ENCODE measurements at regions not wholly inside any gene's neighbourhood (a gene's known extent, or its start where the extent isn't known, plus 50 kb on each side); places are given as distances from the start of the nearest gene placed in this dataset.

GRCh38 chr3:124318656-124319055 lies 326.7 kb upstream of the ROPN1 start:
- TF ChIP-seq CTCF (IDR thresholded peaks at IDR 0.05) = no peak
- TF ChIP-seq POLR2AphosphoS5 (IDR thresholded peaks at IDR 0.05) = no peak
- TF ChIP-seq POLR2A (IDR thresholded peaks at IDR 0.05) = no peak
- TF ChIP-seq EP300 (IDR thresholded peaks at IDR 0.05) = no peak

Measured in stomach (tissue), 4 donors.